DOHH2 (cell line): ENCODE measurements at regions not wholly inside any gene's neighbourhood (a gene's known extent, or its start where the extent isn't known, plus 50 kb on each side); places are given as distances from the start of the nearest gene placed in this dataset.

Experiments used
- H3F3A ChIP-seq: fragments of 200-600 bp; sonication (generic), shearing (Covaris generic); 2 replicates; pipeline ENCODE4 v1.6.0; 2016; ENCODE audit warnings: antibody characterized with exemption, mild to moderate bottlenecking; ENCODE audit not compliant: control insufficient read depth, insufficient read depth
- H3K27ac ChIP-seq: fragments of 200-600 bp; sonication (generic); 2 replicates; pipeline ENCODE4 v1.5.1; 2014; ENCODE audit warnings: low read depth, mild to moderate bottlenecking, low read length, moderate library complexity
- H3K27me3 ChIP-seq: fragments of 200-600 bp; sonication (generic); 2 replicates; pipeline ENCODE4 v1.6.1; 2014; ENCODE audit warnings: mild to moderate bottlenecking, low read length, mixed read lengths; ENCODE audit not compliant: control insufficient read depth
- H3K36me3 ChIP-seq: fragments of 200-600 bp; sonication (generic); 2 replicates; pipeline ENCODE4 v1.6.1; 2014; ENCODE audit warnings: mild to moderate bottlenecking, low read length, moderate library complexity, mixed read lengths; ENCODE audit not compliant: control insufficient read depth
- H3K4me1 ChIP-seq: fragments of 200-600 bp; sonication (generic); 2 replicates; pipeline ENCODE4 v1.6.1; 2014; ENCODE audit warnings: mild to moderate bottlenecking, low read length, mixed read lengths; ENCODE audit not compliant: control insufficient read depth
- H3K4me2 ChIP-seq: fragments of 200-600 bp; sonication (generic); 2 replicates; pipeline ENCODE4 v1.6.0; 2014; ENCODE audit warnings: mild to moderate bottlenecking, low read length, moderate library complexity
- H3K4me3 ChIP-seq: fragments of 200-600 bp; sonication (generic); 2 replicates; pipeline ENCODE4 v1.5.1; 2014; ENCODE audit warnings: mild to moderate bottlenecking, low read length, mixed read lengths
- H3K79me2 ChIP-seq: fragments of 200-600 bp; sonication (generic); 2 replicates; pipeline ENCODE4 v1.6.1; 2014; ENCODE audit warnings: mild to moderate bottlenecking, low read length, mixed read lengths; ENCODE audit not compliant: control insufficient read depth
- H3K9me2 ChIP-seq: fragments of 200-600 bp; sonication (generic); replicated peaks from 2 replicates; pipeline ENCODE4 v1.6.1; 2014; ENCODE audit warnings: mild to moderate bottlenecking, low read length, mixed read lengths; ENCODE audit not compliant: control insufficient read depth
- H3K9me3 ChIP-seq: fragments of 200-600 bp; sonication (generic); 2 replicates; pipeline ENCODE4 v1.6.1; 2014; ENCODE audit warnings: antibody characterized with exemption, low read length, mixed read lengths; ENCODE audit not compliant: control insufficient read depth, insufficient read depth
- H4K20me1 ChIP-seq: fragments of 200-600 bp; sonication (generic); 2 replicates; pipeline ENCODE4 v1.6.0; 2014; ENCODE audit warnings: low read depth, mild to moderate bottlenecking, antibody characterized with exemption, low read length, moderate library complexity; ENCODE audit not compliant: control insufficient read depth, insufficient read depth
- EZH2phosphoT487 ChIP-seq: fragments of 200-600 bp; sonication (generic); IDR thresholded peaks from 2 replicates; pipeline ENCODE4 v1.6.1; 2017; ENCODE audit warnings: borderline replicate concordance, mild to moderate bottlenecking, antibody characterized with exemption, low read length, moderate library complexity, mixed read lengths
- TF ChIP-seq, protein P1 (sequence below): fragments of 200-600 bp; sonication (generic); IDR thresholded peaks from one replicate; pipeline ENCODE4 v1.5.1; 2014; ENCODE audit warnings: antibody characterized with exemption, mild to moderate bottlenecking, low read depth, low read length; ENCODE audit not compliant: poor library complexity, severe bottlenecking

- no peaks in the 10 kb centered on the region for H3K9me3 ChIP-seq
- H4K20me1 ChIP-seq: no peaks in the 10 kb centered on the region
- no peaks in the 10 kb centered on the region for H3K79me2 ChIP-seq
- H3F3A ChIP-seq: no peaks in the 10 kb centered on the region
- H3K9me2 ChIP-seq: no peaks in the 10 kb centered on the region
- TF ChIP-seq, protein P1, sequence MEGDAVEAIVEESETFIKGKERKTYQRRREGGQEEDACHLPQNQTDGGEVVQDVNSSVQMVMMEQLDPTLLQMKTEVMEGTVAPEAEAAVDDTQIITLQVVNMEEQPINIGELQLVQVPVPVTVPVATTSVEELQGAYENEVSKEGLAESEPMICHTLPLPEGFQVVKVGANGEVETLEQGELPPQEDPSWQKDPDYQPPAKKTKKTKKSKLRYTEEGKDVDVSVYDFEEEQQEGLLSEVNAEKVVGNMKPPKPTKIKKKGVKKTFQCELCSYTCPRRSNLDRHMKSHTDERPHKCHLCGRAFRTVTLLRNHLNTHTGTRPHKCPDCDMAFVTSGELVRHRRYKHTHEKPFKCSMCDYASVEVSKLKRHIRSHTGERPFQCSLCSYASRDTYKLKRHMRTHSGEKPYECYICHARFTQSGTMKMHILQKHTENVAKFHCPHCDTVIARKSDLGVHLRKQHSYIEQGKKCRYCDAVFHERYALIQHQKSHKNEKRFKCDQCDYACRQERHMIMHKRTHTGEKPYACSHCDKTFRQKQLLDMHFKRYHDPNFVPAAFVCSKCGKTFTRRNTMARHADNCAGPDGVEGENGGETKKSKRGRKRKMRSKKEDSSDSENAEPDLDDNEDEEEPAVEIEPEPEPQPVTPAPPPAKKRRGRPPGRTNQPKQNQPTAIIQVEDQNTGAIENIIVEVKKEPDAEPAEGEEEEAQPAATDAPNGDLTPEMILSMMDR: no peak
- no peak for TF ChIP-seq EZH2phosphoT487
- H3K4me2 ChIP-seq: no peak overlapping the region
- H3K36me3 ChIP-seq: no peaks in the 10 kb centered on the region
- H3K4me1 ChIP-seq: no peaks in the 10 kb centered on the region
- no peaks in the 10 kb centered on the region for H3K27me3 ChIP-seq
- no peak overlapping the region for H3K4me3 ChIP-seq
- H3K27ac ChIP-seq: no peak overlapping the region
Observed at GRCh38 chr7:82696631-82697030, 253.1 kb upstream of the CACNA2D1 start.

GRCh38 chr7:82694022-82694421 lies 250.4 kb upstream of the CACNA2D1 start:
- Histone ChIP-seq H3K9me3 (no peaks in the 10 kb centered on the region), H3K4me2 (no peak overlapping the region), H3K27me3 (no peaks in the 10 kb centered on the region), H4K20me1 (no peaks in the 10 kb centered on the region), H3F3A (no peaks in the 10 kb centered on the region), H3K4me3 (no peak overlapping the region), H3K9me2 (no peaks in the 10 kb centered on the region), H3K27ac (no peak overlapping the region), H3K36me3 (no peaks in the 10 kb centered on the region), H3K4me1 (no peaks in the 10 kb centered on the region), H3K79me2 (no peaks in the 10 kb centered on the region)
- TF ChIP-seq, protein P1: no peak
- no peak for TF ChIP-seq EZH2phosphoT487

DNA sequence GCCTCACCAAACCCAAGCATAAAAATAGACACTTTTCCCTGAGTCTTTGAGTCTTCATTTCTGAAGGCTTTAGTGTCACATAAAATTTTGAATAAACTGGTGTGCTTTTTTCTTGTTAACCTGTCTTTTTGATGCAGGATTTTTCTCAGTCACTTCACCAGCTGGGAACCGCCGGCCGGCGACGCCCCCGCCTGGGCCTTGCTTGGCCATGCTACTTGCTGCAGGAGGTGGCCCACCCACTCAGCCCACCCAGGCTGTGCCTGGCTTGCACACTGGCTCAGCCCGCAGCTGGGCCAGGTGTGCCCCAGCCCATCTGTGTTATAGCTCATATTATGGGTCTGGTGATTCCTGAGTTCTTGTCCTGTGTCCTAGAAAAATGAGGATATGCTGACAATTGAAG lies 247.4 kb upstream of the CACNA2D1 start:
- Histone ChIP-seq H3K4me1 (no peaks in the 10 kb centered on the region), H3K4me2 (no peak overlapping the region), H3K79me2 (no peaks in the 10 kb centered on the region), H3K4me3 (no peak overlapping the region), H3K9me2 (no peaks in the 10 kb centered on the region), H3K36me3 (no peaks in the 10 kb centered on the region), H3K27ac (no peak overlapping the region), H4K20me1 (no peaks in the 10 kb centered on the region), H3K9me3 (no peaks in the 10 kb centered on the region), H3F3A (no peaks in the 10 kb centered on the region), H3K27me3 (no peaks in the 10 kb centered on the region)
- no peak for TF ChIP-seq EZH2phosphoT487
- TF ChIP-seq, protein P1: no peak

DNA sequence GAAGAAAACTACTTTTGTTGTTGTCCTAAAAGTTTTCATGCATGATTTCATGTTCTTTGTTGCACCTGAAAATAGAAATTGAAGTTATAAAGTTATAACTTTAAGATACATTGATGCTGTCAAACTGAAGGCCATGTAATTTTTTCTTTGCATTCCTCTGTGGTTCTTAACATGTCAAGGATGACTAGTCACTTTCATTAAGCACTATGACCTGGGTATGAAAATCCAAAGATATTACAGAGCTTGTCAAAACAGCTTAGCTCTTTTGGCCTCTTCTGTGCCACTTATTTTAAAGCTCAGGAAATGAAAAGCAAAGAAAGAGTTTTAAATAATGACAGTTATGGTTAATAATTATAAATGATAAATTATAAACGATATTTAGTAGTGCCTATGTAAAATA lies 241.6 kb upstream of the CACNA2D1 start:
- H3K27ac ChIP-seq: no peak overlapping the region

More for the DNA sequence above, 241.6 kb upstream of the CACNA2D1 start:
- Histone ChIP-seq H3K9me3 (no peaks in the 10 kb centered on the region), H3K4me2 (no peak overlapping the region), H3K27me3 (no peaks in the 10 kb centered on the region), H3K4me1 (no peaks in the 10 kb centered on the region), H3K9me2 (no peaks in the 10 kb centered on the region), H3K36me3 (no peaks in the 10 kb centered on the region), H3F3A (no peaks in the 10 kb centered on the region), H4K20me1 (no peaks in the 10 kb centered on the region), H3K4me3 (no peak overlapping the region), H3K79me2 (no peaks in the 10 kb centered on the region)
- TF ChIP-seq, protein P1: no peak
- no peak for TF ChIP-seq EZH2phosphoT487
